H9 (cell line): ENCODE measurements at regions not wholly inside any gene's neighbourhood (a gene's known extent, or its start where the extent isn't known, plus 50 kb on each side); places are given as distances from the start of the nearest gene placed in this dataset.

ENCODE experiments used
- DNase-seq: peaks from one replicate; pipeline ENCODE4 v3.0.0-alpha.2; 2017
- H2AFZ ChIP-seq: one replicate; pipeline ENCODE4 v1.6.1; 2013; ENCODE audit warnings: mild to moderate bottlenecking, low read length, control low read depth, moderate library complexity
- H2AK5ac ChIP-seq: 2 replicates; pipeline ENCODE4 v1.6.1; 2013; ENCODE audit warnings: low read length, control low read depth, mixed read lengths; ENCODE audit not compliant: insufficient read length
- H2BK120ac ChIP-seq: one replicate; pipeline ENCODE4 v1.6.1; 2013; ENCODE audit warnings: low read depth, mild to moderate bottlenecking, low read length, control low read depth, inconsistent platforms; ENCODE audit not compliant: poor library complexity, severe bottlenecking
- H2BK12ac ChIP-seq: 2 replicates; pipeline ENCODE4 v1.6.1; 2013; ENCODE audit warnings: low read length, control low read depth, mixed read lengths, low read depth; ENCODE audit not compliant: insufficient read length
- H2BK15ac ChIP-seq: 2 replicates; pipeline ENCODE4 v1.6.1; 2013; ENCODE audit warnings: low read depth, low read length, control low read depth
- H2BK20ac ChIP-seq: one replicate; pipeline ENCODE4 v1.6.1; 2013; ENCODE audit warnings: low read depth, mild to moderate bottlenecking, low read length, control low read depth, inconsistent platforms; ENCODE audit not compliant: poor library complexity, severe bottlenecking
- H2BK5ac ChIP-seq: 2 replicates; pipeline ENCODE4 v1.6.1; 2013; ENCODE audit warnings: low read length, control low read depth, mixed read lengths; ENCODE audit not compliant: insufficient read length
- H3K14ac ChIP-seq: 2 replicates; pipeline ENCODE4 v1.6.1; 2013; ENCODE audit warnings: low read length, control low read depth; ENCODE audit not compliant: insufficient read depth
- H3K18ac ChIP-seq: 2 replicates; pipeline ENCODE4 v1.6.1; 2013; ENCODE audit warnings: low read depth, mild to moderate bottlenecking, mixed read lengths, low read length, control low read depth; ENCODE audit not compliant: insufficient read length
- H3K23ac ChIP-seq: 2 replicates; pipeline ENCODE4 v1.6.1; 2013; ENCODE audit warnings: low read length, control low read depth, mixed read lengths, low read depth; ENCODE audit not compliant: insufficient read length
- H3K23me2 ChIP-seq: 2 replicates; pipeline ENCODE4 v1.6.1; 2013; ENCODE audit warnings: low read depth, mild to moderate bottlenecking, mixed read lengths, low read length, control low read depth; ENCODE audit not compliant: insufficient read length, poor library complexity, severe bottlenecking
- H3K27ac ChIP-seq: 2 replicates; pipeline ENCODE4 v1.5.1; 2013; ENCODE audit warnings: low read length, control low read depth, mixed read lengths, low read depth; ENCODE audit not compliant: insufficient read length
- H3K27me3 ChIP-seq: 2 replicates; pipeline ENCODE4 v1.6.1; 2013; ENCODE audit warnings: low read length, control low read depth, inconsistent platforms; ENCODE audit not compliant: insufficient read depth
- H3K4ac ChIP-seq: 2 replicates; pipeline ENCODE4 v1.6.1; 2013; ENCODE audit warnings: low read depth, mild to moderate bottlenecking, control low read depth, inconsistent platforms, low read length, moderate library complexity
- H3K4me1 ChIP-seq: 2 replicates; pipeline ENCODE4 v1.6.1; 2013; ENCODE audit warnings: low read length, control low read depth, inconsistent platforms; ENCODE audit not compliant: insufficient read depth
- H3K4me2 ChIP-seq: 2 replicates; pipeline ENCODE4 v1.6.1; 2013; ENCODE audit warnings: low read length, control low read depth, mixed read lengths; ENCODE audit not compliant: insufficient read length, insufficient read depth
- H3K56ac ChIP-seq: 2 replicates; pipeline ENCODE4 v1.6.1; 2013; ENCODE audit warnings: low read depth, mild to moderate bottlenecking, mixed read lengths, low read length, control low read depth; ENCODE audit not compliant: insufficient read length
- H3K79me1 ChIP-seq: 2 replicates; pipeline ENCODE4 v1.6.1; 2013; ENCODE audit warnings: low read depth, mild to moderate bottlenecking, moderate library complexity, low read length, control low read depth, inconsistent platforms; ENCODE audit not compliant: insufficient read depth, poor library complexity, severe bottlenecking
- H3K79me2 ChIP-seq: 2 replicates; pipeline ENCODE4 v1.6.1; 2013; ENCODE audit warnings: low read length, control low read depth, inconsistent platforms; ENCODE audit not compliant: insufficient read depth
- H3K9ac ChIP-seq: 2 replicates; pipeline ENCODE4 v1.6.1; 2013; ENCODE audit warnings: low read length, control low read depth, mixed read lengths; ENCODE audit not compliant: insufficient read length; ENCODE audit errors: extremely low read depth
- H3K9me3 ChIP-seq: one replicate; pipeline ENCODE4 v1.6.1; 2013; ENCODE audit warnings: low read depth, low read length, inconsistent platforms; ENCODE audit not compliant: control insufficient read depth
- H3T11ph ChIP-seq: one replicate; pipeline ENCODE4 v1.6.1; 2013; ENCODE audit warnings: mild to moderate bottlenecking, low read length, control low read depth, inconsistent platforms
- H4K20me1 ChIP-seq: one replicate; pipeline ENCODE4 v1.6.1; 2013; ENCODE audit not compliant: control insufficient read depth, insufficient read length, insufficient read depth
- H4K5ac ChIP-seq: 2 replicates; pipeline ENCODE4 v1.6.1; 2013; ENCODE audit warnings: low read depth, mild to moderate bottlenecking, mixed read lengths, low read length, control low read depth; ENCODE audit not compliant: insufficient read length
- H4K8ac ChIP-seq: replicated peaks from 2 replicates; pipeline ENCODE4 v1.6.1; 2013; ENCODE audit warnings: low read length, control low read depth, mixed read lengths, low read depth; ENCODE audit not compliant: insufficient read length
- H4K91ac ChIP-seq: 2 replicates; pipeline ENCODE4 v1.6.1; 2013; ENCODE audit warnings: low read depth, mild to moderate bottlenecking, moderate library complexity, mixed read lengths, low read length, control low read depth; ENCODE audit not compliant: insufficient read length
- H3K27ac Mint-ChIP-seq, 3 experiments: 2 replicates in 2 of 3; 3 replicates in 1 of 3; pipeline ENCODE4 v1.8.0; 2020 to 2021; ENCODE audit warnings: mixed read lengths in 3 of 3, mild to moderate bottlenecking in 1 of 3, moderate library complexity in 1 of 3
- H3K27me3 Mint-ChIP-seq: 2 replicates; pipeline ENCODE4 v1.8.0; 2021; ENCODE audit warnings: low read depth, mild to moderate bottlenecking, moderate library complexity, mixed read lengths
- H3K36me3 Mint-ChIP-seq, 3 experiments: 2 replicates in 2 of 3; 3 replicates in 1 of 3; pipeline ENCODE4 v1.8.0; 2020 to 2021; ENCODE audit warnings: low read depth in 3 of 3, mixed read lengths in 3 of 3; ENCODE audit not compliant: insufficient read depth in 1 of 3
- H3K4me1 Mint-ChIP-seq, 2 experiments: 2 replicates each; pipeline ENCODE4 v1.8.0; 2020; ENCODE audit warnings: mixed read lengths in 2 of 2
- H3K4me3 Mint-ChIP-seq, 2 experiments: 2 replicates in 1 of 2; 3 replicates in 1 of 2; pipeline ENCODE4 v1.8.0; 2020 to 2021; ENCODE audit warnings: mild to moderate bottlenecking in 2 of 2, mixed read lengths in 2 of 2, moderate library complexity in 1 of 2
- H3K9me3 Mint-ChIP-seq, 2 experiments: 2 replicates in 1 of 2; 3 replicates in 1 of 2; pipeline ENCODE4 v1.8.0; 2020; ENCODE audit warnings: mild to moderate bottlenecking in 2 of 2, mixed read lengths in 2 of 2, moderate library complexity in 1 of 2
- CTCF ChIP-seq: fragments of 200-600 bp; sonication (generic); conservative IDR thresholded peaks from 3 replicates; pipeline ENCODE4 v1.8.0; 2021; ENCODE audit warnings: antibody characterized with exemption, mild to moderate bottlenecking
- WGBS: extraction: QIAGEN DNeasy Blood & Tissue Kit; methylation state at CpG from one replicate; pipeline ENCODE4 v1.1.7; 2013; ENCODE audit warnings: missing lambda C conversion rate, low lambda C conversion rate, mixed read lengths; ENCODE audit not compliant: insufficient read length; ENCODE audit errors: extremely low coverage; 5-methylcytosine and 5-hydroxymethylcytosine counted together

GRCh38 chr1:36675931-36676562 lies 193.3 kb upstream of the CSF3R start:
- WGBS, result no CpG with 5 or more reads among the region's 6 CpGs
- no peaks in the 10 kb centered on the region for H4K20me1 ChIP-seq
- H3K4me1 Mint-ChIP-seq, result peaks cover 3 to 6% of the 10 kb centered on the region in 2 experiments; a peak in 3 of 4 replicates

More at GRCh38 chr1:36675931-36676562, 193.3 kb upstream of the CSF3R start:
- Histone ChIP-seq H3K9ac (no peak overlapping the region), H2BK12ac (no peak overlapping the region), H2BK120ac (no peak overlapping the region), H3K14ac (no peak overlapping the region), H3K27me3 (no peaks in the 10 kb centered on the region), H3T11ph (no peak overlapping the region), H2AFZ (no peak overlapping the region), H3K18ac (no peak overlapping the region), H2BK20ac (no peak overlapping the region), H3K9me3 (no peaks in the 10 kb centered on the region), H2BK15ac (no peak overlapping the region), H4K91ac (no peak overlapping the region), H3K56ac (no peak overlapping the region), H3K4ac (no peak overlapping the region), H3K23ac (no peak overlapping the region), H3K79me2 (no peaks in the 10 kb centered on the region), H3K4me1 (peaks cover 2% of the 10 kb centered on the region; the same call in 1 of the 2 replicates), H3K23me2 (no peaks in the 10 kb centered on the region), H3K4me2 (no peak overlapping the region), H4K8ac (no peak overlapping the region), H3K79me1 (no peaks in the 10 kb centered on the region), H2AK5ac (no peak overlapping the region), H3K27ac (no peak overlapping the region), H2BK5ac (no peak overlapping the region), H4K5ac (no peak overlapping the region)
- Mint-ChIP-seq H3K36me3 (no peaks in the 10 kb centered on the region), H3K4me3 (no peak overlapping the region), H3K27me3 (peaks cover 14% of the 10 kb centered on the region), H3K27ac (no peak overlapping the region), H3K9me3 (no peaks in the 10 kb centered on the region)
- TF ChIP-seq CTCF, result no peak
- no peak for DNase-seq
